K562 (cell line): ENCODE measurements at regions not wholly inside any gene's neighbourhood (a gene's known extent, or its start where the extent isn't known, plus 50 kb on each side); places are given as distances from the start of the nearest gene placed in this dataset.

Experiments
- ATF3 ChIP-seq, 2 experiments: fragments of 450-650 bp in 1 of 2; sonication (generic) in 1 of 2; formaldehyde crosslinking in 1 of 2; IDR thresholded peaks in 1 of 2; conservative IDR thresholded peaks in 1 of 2; 2 replicates each; pipeline versions ENCODE4 v1.6.1 to v1.8.1; 2016 to 2023; ENCODE audit warnings: mild to moderate bottlenecking in 2 of 2, moderate library complexity in 2 of 2, inconsistent platforms in 1 of 2, missing genetic modification reagents in 1 of 2
- CTCF ChIP-seq, 3 experiments: IDR thresholded peaks in 2 of 3; conservative IDR thresholded peaks in 1 of 3; 2 replicates each; pipeline ENCODE4 v1.5.1; 2011 to 2012; ENCODE audit warnings: low read length in 3 of 3, mild to moderate bottlenecking in 3 of 3, control low read depth in 2 of 3, improper control_type of control experiment in 1 of 3, inconsistent platforms in 1 of 3, low read depth in 1 of 3, mixed read lengths in 1 of 3, moderate library complexity in 1 of 3; ENCODE audit not compliant: insufficient read depth in 2 of 3
- KAT7 ChIP-seq: sonication (generic); formaldehyde crosslinking; IDR thresholded peaks from 2 replicates; pipeline ENCODE4 v1.8.0; 2022; ENCODE audit warnings: missing genetic modification reagents, mild to moderate bottlenecking, borderline replicate concordance
- NFYB ChIP-seq: IDR thresholded peaks from 2 replicates; pipeline ENCODE4 v1.6.1; 2011; ENCODE audit warnings: mild to moderate bottlenecking, moderate library complexity; ENCODE audit not compliant: insufficient read length; ENCODE audit errors: extremely low read depth
- NR3C1 ChIP-seq: sonication (generic); formaldehyde crosslinking; IDR thresholded peaks from 2 replicates; pipeline ENCODE4 v1.8.1; 2022; ENCODE audit warnings: missing genetic modification reagents
- PKNOX1 ChIP-seq: fragments of 450-650 bp; IDR thresholded peaks from 2 replicates; pipeline ENCODE4 v1.6.1; 2016
- RCOR1 ChIP-seq, 2 experiments: IDR thresholded peaks; 2 replicates each; pipeline ENCODE4 v1.6.1; 2012; ENCODE audit warnings: low read depth in 2 of 2, low read length in 2 of 2, borderline replicate concordance in 1 of 2, improper control_type of control experiment in 1 of 2
- SETDB1 ChIP-seq: IDR thresholded peaks from one replicate; pipeline ENCODE4 v1.6.1; 2012; ENCODE audit warnings: low read length, control low read depth, inconsistent platforms
- SRSF1 ChIP-seq: fragments of 200-400 bp; formaldehyde crosslinking; IDR thresholded peaks from 2 replicates; pipeline ENCODE4 v1.6.1; 2017; ENCODE audit warnings: mild to moderate bottlenecking, low read depth, low read length, moderate library complexity
- YY1 ChIP-seq, 3 experiments: IDR thresholded peaks; 2 replicates each; pipeline ENCODE4 v1.6.1; 2011; ENCODE audit warnings: low read length in 2 of 3, mild to moderate bottlenecking in 2 of 3, moderate library complexity in 2 of 3, borderline replicate concordance in 1 of 3, control low read depth in 1 of 3, low read depth in 1 of 3; ENCODE audit not compliant: insufficient read depth in 3 of 3, insufficient replicate concordance in 2 of 3, control insufficient read depth in 1 of 3, insufficient read length in 1 of 3; ENCODE audit errors: extremely low read depth in 1 of 3
- ZNF121 ChIP-seq: sonication (generic); formaldehyde crosslinking; conservative IDR thresholded peaks from 2 replicates; pipeline ENCODE4 v1.8.0; 2022; ENCODE audit warnings: missing genetic modification reagents

- TF ChIP-seq KAT7 (CRISPR knock-in tag): no peak
- TF ChIP-seq NFYB: no peak
- TF ChIP-seq PKNOX1: no peak
- no peak for TF ChIP-seq CTCF (IDR thresholded peaks at IDR 0.05 in 2 of 3, conservative IDR thresholded peaks at IDR 0.05 in 1 of 3; ENCODE audit: insufficient read depth in 2 of 3, low read depth in 1 of 3, low read length in 3 of 3)
- TF ChIP-seq ZNF121 (CRISPR knock-in tag): no peak
- TF ChIP-seq YY1 (IDR thresholded peaks at IDR 0.05; ENCODE audit: borderline replicate concordance in 1 of 3, control insufficient read depth in 1 of 3, extremely low read depth in 1 of 3, insufficient read depth in 3 of 3, insufficient read length in 1 of 3, insufficient replicate concordance in 2 of 3, low read depth in 1 of 3, low read length in 2 of 3): no peak
- no peak for TF ChIP-seq SETDB1
- no peak for TF ChIP-seq RCOR1 (IDR thresholded peaks at IDR 0.05; ENCODE audit: borderline replicate concordance in 1 of 2, low read depth in 2 of 2, low read length in 2 of 2)
- TF ChIP-seq ATF3 (IDR thresholded peaks at IDR 0.05): no peak
- no peak for TF ChIP-seq ATF3 (CRISPR knock-in tag; conservative IDR thresholded peaks at IDR 0.05)
- TF ChIP-seq NR3C1 (CRISPR knock-in tag): no peak
- TF ChIP-seq SRSF1: no peak
Observed at GRCh38 chr6:55663914-55664313, 84.9 kb upstream of the HMGCLL1 start.
